Gastroesophageal sphincter (tissue), 3 donors: ENCODE measurements at regions not wholly inside any gene's neighbourhood (a gene's known extent, or its start where the extent isn't known, plus 50 kb on each side); places are given as distances from the start of the nearest gene placed in this dataset.

Source experiments
- CTCF ChIP-seq, 4 experiments: fragments of 200-600 bp in 2 of 4; fragments of 450-650 bp in 2 of 4; sonication (generic) in 1 of 4; IDR thresholded peaks; one replicate each; pipeline ENCODE4 v1.5.1; 2017 to 2019; ENCODE audit warnings: antibody characterized with exemption in 4 of 4, mild to moderate bottlenecking in 2 of 4, moderate library complexity in 2 of 4
- POLR2A ChIP-seq, 2 donors: fragments of 450-650 bp; IDR thresholded peaks; one replicate each; pipeline ENCODE4 v1.6.1; 2017; ENCODE audit warnings: antibody characterized with exemption in 2 of 2, mild to moderate bottlenecking in 2 of 2, moderate library complexity in 1 of 2

- TF ChIP-seq POLR2A (IDR thresholded peaks at IDR 0.05) (no peak), CTCF (IDR thresholded peaks at IDR 0.05) (no peak)
These were observed 99.6 kb upstream of the NANOGP8 start for GRCh38 chr15:35184646-35185045.
